NCI-H345 treated with DMSO at 0.1 percent for 48 hours (cell line): ENCODE measurements at regions not wholly inside any gene's neighbourhood (a gene's known extent, or its start where the extent isn't known, plus 50 kb on each side); places are given as distances from the start of the nearest gene placed in this dataset.
"Not testable (repeated sequence)": the region's sequence is repeated elsewhere in the genome, so short reads cannot be mapped to it uniquely, and the experiment has no call there.

Experiments used
- DNase-seq: peaks from one replicate; lab custom pipeline; 2025; ENCODE audit not compliant: unreplicated experiment; lab: John Stamatoyannopoulos, UW

DNA sequence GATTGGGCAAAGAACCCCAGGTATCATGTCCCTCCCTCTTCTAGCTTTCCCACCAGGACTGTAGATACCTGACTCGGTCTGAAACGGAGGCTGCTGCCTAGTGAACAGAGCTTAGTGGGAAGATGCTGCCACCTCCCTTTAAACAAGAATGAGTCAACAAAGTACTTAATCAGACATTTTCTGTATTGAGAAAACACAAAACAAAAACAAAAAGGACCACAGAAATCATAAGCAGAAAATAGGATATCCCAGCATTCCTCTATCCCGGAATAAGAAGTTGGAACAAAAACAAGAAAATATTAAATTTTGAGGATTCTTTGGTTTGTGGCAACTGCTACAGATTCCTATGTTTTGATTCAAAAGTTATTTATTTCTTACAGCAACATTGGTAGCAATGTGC, 51.7 kb upstream of the COL8A1 start:
- no peak for DNase-seq

DNA sequence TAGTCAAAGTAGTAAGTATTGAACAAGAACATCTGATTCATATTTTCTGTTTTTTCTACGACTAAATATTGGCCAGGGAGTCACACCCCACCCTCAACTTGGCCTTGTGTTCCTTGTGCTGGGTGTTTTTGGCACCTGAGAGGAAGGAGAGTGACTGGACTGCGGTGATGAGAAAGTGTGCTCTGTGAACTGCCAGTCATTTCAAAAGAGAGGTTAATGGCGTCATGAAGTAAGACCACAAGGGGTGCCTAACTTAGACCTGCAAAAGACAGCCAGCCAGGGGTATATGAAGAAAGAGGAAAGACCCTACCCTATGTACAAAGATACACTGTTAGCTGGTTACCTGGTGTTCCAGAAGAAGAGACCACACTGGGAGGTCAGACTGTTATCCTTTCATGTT, 58.4 kb upstream of the COL8A1 start:
- no peak for DNase-seq

DNA sequence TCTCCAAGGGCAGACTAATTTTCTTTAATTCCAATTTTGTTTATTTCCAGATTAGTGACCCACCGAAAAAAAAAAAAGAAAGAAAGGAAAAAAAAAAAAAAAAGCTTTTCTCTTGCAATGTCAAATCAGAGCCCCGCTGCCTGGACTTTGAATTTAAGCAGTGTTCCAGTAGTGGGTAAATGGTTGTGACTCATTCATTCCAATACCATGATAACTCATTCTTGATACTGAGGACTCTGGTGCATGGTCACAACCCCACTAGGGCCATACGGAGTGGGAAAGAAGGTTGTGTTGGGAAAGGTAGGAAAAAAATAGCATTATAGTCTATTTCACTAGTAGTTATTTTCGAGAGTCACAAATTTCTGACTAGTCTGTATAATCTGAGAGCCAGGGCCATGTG, 59.1 kb upstream of the COL8A1 start:
- no peak for DNase-seq

DNA sequence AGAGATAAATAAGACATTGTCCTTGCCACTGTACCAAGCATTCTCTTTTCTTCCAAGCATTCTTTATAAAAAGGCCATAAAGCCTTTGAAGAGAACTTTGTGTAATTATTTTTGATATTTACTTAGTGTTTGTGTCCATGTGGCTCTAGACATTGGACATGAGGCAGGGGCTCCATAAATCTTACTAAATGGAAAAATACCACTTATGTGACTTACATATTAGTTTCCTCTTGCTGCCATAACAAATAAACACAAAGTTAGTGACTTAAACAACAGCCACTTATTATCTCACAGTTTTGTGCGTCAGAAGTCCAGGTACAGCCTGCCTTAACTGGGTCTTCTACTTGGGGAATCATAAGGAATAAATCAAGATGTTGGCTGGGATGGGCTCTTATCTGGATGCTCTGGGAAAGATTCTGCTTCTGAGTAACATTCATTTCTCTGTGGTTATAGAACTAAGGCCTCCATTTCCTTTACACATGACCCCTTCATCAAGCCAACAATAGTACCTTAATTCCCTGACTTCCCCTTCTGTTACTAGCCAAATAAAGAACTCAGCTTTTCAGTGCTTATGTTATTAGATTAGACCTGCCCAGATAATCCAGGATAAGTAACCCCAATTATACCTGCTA, 59.9 kb upstream of the COL8A1 start:
- DNase-seq, result no peak

DNA sequence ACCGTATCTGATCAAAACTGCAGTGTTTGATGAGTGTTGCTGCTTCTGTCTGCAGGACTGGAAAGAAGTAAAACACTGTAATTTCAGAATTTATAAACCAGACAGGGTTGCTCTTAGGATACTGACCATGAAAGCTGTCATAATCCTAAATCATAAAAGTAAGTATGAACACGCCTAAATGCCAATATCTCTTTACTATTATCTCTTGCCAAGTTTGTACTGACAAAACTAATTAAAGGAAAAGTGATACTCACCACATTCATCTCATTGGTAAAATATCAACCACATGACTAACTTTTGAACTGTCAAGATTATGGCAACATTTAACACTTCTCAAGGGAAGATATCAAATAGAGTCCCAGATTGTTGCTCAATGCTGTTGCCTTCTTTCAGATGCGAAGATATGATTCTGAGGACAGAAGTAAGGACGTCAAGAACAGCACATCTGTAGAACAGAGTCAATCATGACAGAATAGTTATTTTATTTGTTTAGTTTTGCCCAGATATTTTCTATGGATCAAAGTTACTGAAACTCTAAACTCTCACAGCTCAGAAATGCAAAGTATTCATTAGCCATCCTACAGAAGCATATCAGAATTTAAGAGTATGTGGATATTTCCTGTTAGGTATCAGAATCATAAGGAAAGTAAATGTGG, 61.4 kb upstream of the COL8A1 start:
- DNase-seq, result no peak

DNA sequence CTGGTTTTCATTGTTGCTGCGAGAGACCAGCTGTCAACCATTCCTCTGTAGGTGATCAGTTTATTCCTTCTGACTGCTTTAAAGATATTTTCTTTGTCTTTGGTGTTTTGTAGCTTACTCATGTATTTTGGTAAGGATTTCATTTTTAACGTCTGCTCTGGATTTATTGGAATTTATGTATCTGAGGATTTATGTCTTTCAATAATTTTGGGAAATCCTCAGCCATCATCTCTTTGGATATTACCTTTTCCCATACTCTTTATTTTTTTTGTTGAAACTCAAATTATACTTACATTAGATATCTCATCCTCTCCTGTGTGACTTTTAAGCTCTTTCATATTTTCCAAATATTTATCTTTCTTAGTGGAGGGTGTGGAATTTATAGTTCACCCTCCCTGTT, 62.7 kb upstream of the COL8A1 start:
- DNase-seq, result no peak

DNA sequence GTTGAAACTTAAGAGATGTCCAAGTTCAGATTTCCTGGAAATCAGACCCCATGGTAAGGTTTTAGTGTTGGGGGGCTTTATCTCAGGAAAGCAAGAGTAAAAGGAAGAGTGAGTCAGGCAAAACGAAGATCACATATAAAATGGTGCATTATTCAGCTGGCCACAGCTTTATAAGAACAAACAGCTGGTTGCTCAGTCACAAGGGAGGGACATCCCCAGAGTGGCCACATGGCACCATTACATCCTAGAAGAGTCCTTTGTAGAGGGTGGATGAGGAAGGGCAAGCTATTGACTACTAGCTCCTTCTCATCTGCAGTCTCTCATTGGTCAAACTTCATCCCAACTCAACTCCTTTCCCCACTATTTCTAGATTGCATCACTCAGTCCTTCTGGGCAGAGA, 68.3 kb upstream of the COL8A1 start:
- DNase-seq, result no peak

DNA sequence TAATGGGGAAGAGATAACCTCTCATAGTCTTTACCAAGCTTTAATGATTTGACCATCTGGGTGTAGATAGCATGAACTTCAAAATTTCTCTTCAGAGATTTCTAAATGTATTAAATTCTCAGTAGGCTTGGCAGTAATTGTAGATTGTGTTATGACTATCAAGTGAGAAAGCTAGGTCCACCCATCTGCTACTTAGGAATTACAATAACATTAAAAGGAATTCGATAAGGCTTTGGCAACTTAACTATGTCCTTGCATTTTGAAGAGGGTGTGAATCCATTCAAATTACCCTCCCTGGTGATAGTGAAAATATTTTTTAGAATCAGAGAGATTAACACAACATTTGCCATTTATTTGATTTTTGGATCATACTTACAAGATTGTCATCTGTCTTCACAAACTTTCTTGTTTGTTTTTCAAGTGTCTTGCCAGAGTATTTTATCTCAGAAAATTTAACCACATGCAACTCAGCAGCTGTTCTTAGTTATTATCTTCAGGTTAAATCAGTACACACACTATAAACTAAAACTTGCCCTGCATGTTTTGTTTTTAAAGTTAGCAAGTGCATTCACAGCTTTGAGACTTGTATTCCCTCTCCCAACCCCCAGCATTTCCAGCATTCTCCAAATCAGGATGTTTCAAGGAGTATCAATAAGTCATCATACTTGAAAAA, 69.6 kb upstream of the COL8A1 start:
- DNase-seq, result no peak

DNA sequence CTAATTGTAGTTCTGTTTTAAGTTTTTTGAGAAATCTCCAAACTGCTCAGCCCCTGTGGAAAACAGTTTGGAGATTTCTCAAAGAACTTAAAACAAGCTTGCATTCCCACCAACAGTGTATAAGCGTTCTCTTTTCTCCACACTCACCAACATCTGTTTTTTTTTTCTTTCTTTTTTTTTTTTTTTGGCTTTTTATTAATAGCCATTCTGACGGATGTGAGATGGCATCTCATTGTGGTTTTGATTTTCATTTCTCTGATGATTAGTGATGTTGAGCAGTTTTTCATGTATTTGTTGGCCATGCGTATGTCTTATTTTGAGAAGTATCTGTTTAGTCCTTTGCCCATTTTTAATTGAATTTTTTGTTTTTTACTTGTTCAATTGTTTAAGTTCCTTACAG, 73.1 kb upstream of the COL8A1 start:
- no peak for DNase-seq

DNA sequence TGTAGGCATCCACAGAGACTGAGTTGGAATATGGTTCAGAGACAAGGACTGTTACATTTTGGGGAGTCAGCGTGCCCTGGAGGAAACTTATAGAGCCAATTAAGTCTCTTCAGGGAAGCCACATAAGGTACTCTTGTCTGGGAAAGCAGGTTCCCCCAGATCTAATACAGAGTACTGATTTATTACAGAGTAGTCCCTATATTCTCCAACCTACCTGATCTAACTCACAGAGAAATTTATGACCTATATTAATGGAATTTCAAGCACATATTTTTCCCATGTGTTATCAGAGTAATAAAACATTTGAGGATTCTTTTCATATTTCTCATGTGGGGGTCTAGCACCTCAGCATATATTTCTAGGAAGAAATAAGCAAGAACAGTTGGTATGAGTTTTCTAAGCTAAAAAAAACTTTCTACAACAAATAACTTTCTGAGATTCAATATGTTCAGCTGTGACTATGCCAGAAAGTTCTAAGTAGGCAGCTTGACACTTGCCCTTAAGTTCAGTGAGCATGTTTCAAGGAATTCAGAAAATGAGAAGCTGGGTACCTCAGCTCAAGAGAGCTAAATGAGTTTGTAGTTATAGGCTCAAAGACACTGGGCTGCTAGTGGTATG, 75.3 kb upstream of the COL8A1 start:
- DNase-seq, result no peak

DNA sequence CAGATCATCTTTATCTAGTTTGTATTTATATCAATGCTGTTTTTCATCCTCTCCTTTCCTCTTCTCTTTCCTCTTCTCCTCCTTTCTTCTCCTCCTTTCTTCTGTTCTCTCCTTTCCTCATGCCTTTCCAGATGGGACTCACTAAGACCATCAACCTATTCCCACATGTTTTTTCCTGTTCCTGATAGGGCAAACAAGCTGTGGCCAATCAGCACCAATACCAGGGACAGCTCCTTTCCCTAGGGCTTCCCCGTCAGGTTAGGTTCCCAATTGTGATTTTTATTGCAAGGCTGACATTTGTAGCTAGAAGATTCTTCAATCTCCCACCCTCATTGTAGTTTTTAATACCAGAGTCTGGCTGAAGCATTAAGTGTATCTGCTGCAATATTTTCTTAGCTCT, 76.3 kb upstream of the COL8A1 start:
- no peak for DNase-seq

DNA sequence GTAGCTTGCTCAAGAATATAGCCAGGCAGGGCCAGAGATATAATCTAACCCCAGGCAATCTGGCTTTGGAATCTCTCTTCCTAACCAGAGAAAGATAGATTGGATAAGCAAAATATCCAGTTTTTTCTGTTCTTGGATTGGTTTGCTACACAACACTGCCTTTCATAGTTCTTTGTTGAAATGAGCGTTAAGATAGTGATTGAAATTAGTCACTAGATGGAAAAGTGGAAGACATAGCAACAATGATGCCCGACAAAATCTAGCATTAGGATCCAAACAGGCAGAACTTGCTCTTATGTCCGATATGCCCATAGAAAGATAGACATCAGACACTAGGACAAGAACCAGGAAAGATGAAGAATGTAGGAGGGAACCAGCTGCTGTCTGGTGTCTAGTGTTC, 77.3 kb upstream of the COL8A1 start:
- no peak for DNase-seq

DNA sequence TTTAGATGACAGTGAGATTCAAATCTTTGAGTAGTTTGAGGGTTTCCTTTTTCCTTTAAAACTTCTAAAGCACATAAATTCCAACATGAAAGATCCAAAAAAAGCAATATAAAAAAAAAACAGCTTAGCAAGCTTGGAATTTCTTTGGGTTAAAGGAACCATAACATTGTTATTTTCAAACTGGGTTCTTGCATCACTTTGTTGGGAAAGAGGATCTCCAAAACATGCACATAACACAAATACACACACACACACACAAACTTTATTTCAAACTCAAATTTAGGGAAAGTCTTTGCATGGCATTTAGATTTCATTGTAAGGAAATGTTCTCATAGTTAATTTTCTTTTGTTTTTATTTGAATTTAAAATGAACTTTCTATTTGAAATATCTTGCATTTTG, 79.2 kb upstream of the COL8A1 start:
- DNase-seq, result no peak

DNA sequence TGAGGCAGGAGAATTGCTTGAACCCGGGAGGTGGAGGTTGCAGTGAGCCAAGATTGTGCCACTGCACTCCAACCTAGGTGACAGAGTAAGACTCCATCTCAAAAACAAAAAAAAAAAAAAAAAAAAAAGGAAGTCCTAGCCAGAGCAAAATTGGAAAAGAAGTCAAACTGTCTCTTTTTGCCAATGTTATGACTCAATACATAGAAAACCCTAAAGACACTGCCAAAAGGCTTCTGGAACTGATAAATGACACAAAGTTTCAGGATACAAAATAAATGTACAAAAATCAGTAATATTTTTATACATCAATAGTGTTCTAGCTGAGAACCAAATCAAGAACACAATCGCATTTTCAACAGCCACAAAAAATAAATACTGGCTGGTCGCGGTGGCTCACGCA, 82.5 kb upstream of the COL8A1 start:
- not testable (repeated sequence) for DNase-seq

DNA sequence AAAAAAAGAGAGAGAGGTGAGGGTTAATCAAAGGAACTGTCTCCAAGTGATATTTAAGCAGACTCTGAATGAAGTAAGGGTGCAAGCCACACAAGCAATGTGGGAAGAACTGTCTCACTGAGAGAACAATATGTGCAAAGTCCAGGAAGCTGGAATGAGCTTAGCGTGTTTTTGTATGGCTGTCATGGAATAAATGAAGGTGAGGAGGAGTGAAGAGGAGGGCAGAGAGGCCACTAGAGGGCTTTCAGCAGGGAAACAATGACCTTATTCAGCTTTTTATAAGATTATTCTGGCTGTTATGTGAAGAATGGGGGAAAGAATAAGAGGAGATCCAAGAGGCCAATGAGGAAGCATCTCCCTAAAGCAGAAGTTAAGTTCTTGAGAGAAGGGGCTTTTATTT, 86.9 kb upstream of the COL8A1 start:
- no peak for DNase-seq

DNA sequence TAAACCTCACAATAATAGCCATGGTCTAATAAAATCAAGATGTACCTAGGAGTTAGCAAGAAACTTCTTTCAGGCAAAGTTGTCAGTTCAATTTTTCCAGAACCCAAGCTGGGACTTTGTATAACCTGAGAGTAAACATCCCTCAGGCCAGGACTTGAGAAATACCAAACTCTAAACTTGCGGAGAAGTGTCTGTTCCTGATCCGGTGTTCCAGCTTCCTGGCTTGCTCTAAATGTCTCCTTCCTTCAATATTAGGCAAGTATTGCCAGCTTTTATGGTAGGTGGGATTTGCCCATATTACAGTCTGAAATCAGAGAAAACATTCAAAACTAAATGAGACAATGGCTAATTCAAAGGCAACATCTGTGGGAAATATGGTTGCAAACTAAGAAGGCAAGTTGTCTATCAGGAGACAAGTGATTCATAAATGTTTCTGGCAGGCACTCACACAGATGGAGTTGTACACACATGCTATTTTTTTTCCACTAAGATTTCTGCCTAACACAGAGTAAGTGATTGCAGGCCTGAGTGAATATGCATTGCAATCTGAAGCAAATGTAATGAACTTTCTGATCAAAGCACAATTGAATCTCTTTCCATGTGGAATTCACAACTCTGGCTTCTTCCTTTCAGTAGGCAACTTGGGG, 88.3 kb upstream of the COL8A1 start:
- DNase-seq, result no peak

DNA sequence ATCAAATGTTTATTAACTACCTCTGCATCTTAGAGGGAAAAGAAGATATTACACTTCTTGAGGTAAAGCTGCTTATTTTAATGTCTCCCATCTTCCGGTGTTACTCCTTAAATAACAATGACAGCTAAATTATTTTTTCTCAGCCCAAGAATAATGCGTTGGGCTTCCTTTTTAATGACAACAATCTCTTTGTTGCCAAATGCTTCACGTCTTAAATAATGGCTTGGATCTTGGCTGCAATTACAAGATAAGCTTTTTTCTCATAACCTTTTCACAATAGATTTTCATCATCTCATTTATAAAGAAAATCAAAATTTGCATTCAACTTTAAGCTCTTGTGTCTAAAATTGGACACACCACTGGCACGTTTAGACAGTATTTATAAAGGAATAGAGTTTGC, 89.2 kb upstream of the COL8A1 start:
- no peak for DNase-seq

DNA sequence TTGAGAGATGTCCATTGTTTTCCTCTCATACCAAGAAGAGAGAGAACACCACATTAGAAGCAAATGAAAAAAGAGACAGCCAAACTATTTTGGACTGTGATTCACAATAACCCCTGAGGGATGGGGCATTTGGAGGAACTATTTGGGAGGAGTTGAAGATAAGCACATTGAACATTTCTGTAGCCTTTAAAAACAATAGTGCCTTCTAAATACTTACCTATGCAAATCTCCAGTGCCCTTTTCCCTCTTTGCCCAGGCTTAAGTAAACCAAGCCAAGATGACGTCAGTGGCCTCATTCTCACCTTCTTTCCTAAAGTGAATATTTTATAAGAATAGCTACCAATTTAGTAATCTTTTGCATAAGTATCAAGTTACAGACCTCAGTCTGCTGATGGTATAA, 89.7 kb upstream of the COL8A1 start:
- no peak for DNase-seq

DNA sequence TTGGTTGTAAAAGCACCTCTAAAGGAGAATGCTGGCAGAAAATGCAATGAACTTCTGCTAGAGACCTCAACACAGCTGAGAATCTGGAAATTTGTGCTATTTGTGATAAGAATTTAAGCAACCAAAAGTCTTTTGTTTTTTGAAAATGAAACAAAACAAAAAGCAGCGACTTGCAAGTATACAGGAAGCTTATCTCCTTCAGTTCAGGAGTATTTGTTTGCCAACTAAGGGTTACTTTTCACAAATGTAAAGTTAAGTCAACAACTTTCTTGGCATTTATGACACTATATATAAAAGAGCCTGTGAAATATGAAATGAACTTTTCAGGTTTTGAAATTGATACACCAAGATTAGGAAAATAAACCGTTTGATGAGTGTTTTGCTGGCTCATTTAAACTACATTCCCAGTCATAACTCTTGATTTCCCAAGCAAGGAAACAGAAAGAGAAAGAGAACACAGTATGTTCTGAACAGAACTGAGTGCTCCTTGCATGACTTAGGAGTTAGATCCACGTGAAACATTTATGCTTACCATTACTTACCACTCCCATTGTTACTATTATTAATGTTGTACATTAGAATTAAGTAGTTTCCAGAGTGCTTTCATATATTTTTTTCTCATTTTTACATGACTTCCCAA, 92.3 kb upstream of the COL8A1 start:
- no peak for DNase-seq

DNA sequence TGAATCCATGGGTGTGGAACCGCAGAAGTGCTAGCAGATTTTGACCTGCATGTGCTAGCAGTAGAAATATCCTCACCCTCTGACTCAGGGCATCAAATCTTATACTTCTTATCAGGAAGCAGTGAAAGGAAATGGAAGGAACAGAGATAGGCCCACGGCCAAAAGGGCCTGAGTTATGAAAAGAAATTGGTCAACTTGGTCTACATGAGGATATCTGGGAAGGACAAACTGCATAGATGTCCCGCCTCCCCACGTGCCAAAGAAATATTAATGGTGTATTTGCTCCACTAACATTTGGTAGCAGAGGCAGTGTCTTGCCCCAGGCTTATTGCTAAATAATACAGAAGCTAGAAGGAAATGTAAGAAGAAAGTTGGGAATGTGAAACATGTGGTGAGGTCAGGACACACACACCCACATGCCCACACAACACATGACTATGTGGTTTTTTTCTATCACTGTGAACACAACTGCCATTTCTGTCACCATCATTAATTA, 93.6 kb upstream of the COL8A1 start:
- no peak for DNase-seq

DNA sequence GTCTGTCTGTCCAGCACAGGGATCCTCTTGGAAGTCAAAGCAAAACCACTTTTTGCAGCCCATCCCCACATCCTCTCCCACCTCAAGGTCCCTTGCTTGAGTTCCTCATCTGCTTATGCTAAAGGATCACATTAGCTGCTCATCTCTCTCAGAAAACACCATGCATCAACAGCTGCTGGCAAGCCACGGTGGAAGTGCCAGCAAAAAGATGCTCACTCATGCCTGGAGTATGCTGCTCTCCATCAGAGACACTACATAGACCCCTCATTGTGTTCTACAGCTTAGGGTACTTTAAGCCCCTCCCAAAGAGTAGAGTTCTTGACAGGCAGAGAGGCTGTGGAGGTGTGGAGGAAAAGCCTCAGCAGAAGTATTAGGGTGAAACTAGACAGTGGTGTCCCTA, 94.6 kb upstream of the COL8A1 start:
- DNase-seq, result no peak
